Body of pancreas (tissue), 4 donors: ENCODE measurements at regions not wholly inside any gene's neighbourhood (a gene's known extent, or its start where the extent isn't known, plus 50 kb on each side); places are given as distances from the start of the nearest gene placed in this dataset.

ENCODE experiments used
- CTCF ChIP-seq, 7 experiments: fragments of 450-650 bp in 4 of 7; fragments of 200-600 bp in 3 of 7; sonication (generic) in 3 of 7; IDR thresholded peaks; one replicate each; pipeline ENCODE4 v1.5.1; 2016 to 2019; ENCODE audit warnings: antibody characterized with exemption in 7 of 7
- POLR2A ChIP-seq, 3 donors: fragments of 450-650 bp; IDR thresholded peaks; one replicate each; pipeline ENCODE4 v1.6.1; 2016; ENCODE audit warnings: antibody characterized with exemption in 3 of 3, mild to moderate bottlenecking in 2 of 3

GRCh38 chr22:22168190-22168940 lies 76.2 kb upstream of the VPREB1 start:
- TF ChIP-seq CTCF (IDR thresholded peaks at IDR 0.05) (no peak), POLR2A (IDR thresholded peaks at IDR 0.05) (no peak)
